ENCODE measurements at regions not wholly inside any gene's neighbourhood (a gene's known extent, or its start where the extent isn't known, plus 50 kb on each side); places are given as distances from the start of the nearest gene placed in this dataset.

- Histone ChIP-seq H3K36me3 (ENCODE audit: control insufficient read depth in 2 of 2, insufficient read depth in 2 of 2, low read length in 1 of 2) (no peaks in the 10 kb centered on the region), H3K4me2 (ENCODE audit: control insufficient read depth, insufficient read depth) (no peak overlapping the region), H3K27me3 (replicated peaks in 1 of 2; ENCODE audit: control insufficient read depth in 2 of 2, insufficient read depth in 2 of 2, low read length in 1 of 2) (no peaks in the 10 kb centered on the region), H3K4me1 (ENCODE audit: control insufficient read depth, insufficient read depth, low read length) (no peaks in the 10 kb centered on the region), H2AFZ (ENCODE audit: control insufficient read depth, low read depth, low read length) (no peak overlapping the region), H3K27ac (ENCODE audit: control insufficient read depth, insufficient read depth) (no peak overlapping the region), H3K9me3 (replicated peaks; ENCODE audit: control insufficient read depth, insufficient read depth, low read length) (no peaks in the 10 kb centered on the region), H3K4me3 (no peak overlapping the region), H3K79me2 (ENCODE audit: control insufficient read depth, insufficient read depth, low read length) (no peaks in the 10 kb centered on the region), H3K9ac (ENCODE audit: control insufficient read depth, insufficient read depth, low read length) (no peak overlapping the region), H4K20me1 (ENCODE audit: control insufficient read depth, insufficient read depth) (no peaks in the 10 kb centered on the region)
- SMC1A ChIA-PET (ENCODE audit: uncharacterized antibody, unreplicated experiment), result no interaction called here
- 0% methylated on average over 4 of the region's 4 CpGs for WGBS (ENCODE audit: insufficient coverage, insufficient replicate concordance, low lambda C conversion rate, missing lambda C conversion rate)
- FAIRE-seq, result no peak
- no peak for TF ChIP-seq TCF7 (IDR thresholded peaks at IDR 0.05; ENCODE audit: borderline replicate concordance)
- ATAC-seq, result no peak
- DNase-seq (ENCODE audit: low read depth, low spot score), result no peak
- CTCF ChIA-PET, result no interaction called here
- in situ Hi-C loops (cut with MboI), result no loop called here
- BruUV-seq (replicated peaks), result no TSS peak
- POLR2A ChIA-PET, result no interaction called here
- intact Hi-C loops (cut with micrococcal nuclease; ENCODE audit: unreplicated experiment), result no loop called here
- RAD21 ChIA-PET (ENCODE audit: unreplicated experiment), result no interaction called here
These were observed 258.9 kb upstream of the LDB2 start for GRCh38 chr4:17157304-17157703.

DNA sequence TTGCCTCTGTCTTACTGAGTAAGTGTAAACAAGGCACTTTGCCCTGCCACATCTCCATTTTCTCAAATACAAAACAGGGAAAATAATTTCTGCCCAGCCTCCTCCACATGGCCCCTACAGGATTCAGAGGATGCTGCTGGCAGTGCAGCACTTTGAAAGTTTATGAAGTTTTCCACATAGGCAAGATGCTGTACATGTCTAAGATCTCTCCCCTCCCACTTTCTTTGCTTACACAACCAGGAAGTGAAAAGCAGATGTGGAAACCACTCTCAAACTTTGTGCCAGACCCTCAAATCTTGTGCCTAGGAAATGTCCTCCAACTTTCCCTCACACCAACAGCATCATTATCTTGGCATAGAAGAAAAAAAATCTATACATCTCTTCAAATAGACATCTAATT lies 257.0 kb upstream of the LDB2 start:
- no peaks in the 10 kb centered on the region for H3K27me3 ChIP-seq (replicated peaks in 1 of 2; ENCODE audit: control insufficient read depth in 2 of 2, insufficient read depth in 2 of 2, low read length in 1 of 2)
- no peak overlapping the region for H3K9ac ChIP-seq (ENCODE audit: control insufficient read depth, insufficient read depth, low read length)
- RAD21 ChIA-PET (ENCODE audit: unreplicated experiment), result no interaction called here
- CTCF ChIA-PET, result interaction anchor here (1.6 kb wide), 1 partner anchor 34 kb away, joined by 4 read pairs; no protein-coding TSS in a partner anchor
- no peak overlapping the region for H2AFZ ChIP-seq (ENCODE audit: control insufficient read depth, low read depth, low read length)
- H3K4me2 ChIP-seq (ENCODE audit: control insufficient read depth, insufficient read depth), result no peak overlapping the region
- intact Hi-C loops (cut with micrococcal nuclease; ENCODE audit: unreplicated experiment), result no loop called here
- no peak for ATAC-seq
- SMC1A ChIA-PET (ENCODE audit: uncharacterized antibody, unreplicated experiment), result no interaction called here
- no peak overlapping the region for H3K27ac ChIP-seq (ENCODE audit: control insufficient read depth, insufficient read depth)
- no peaks in the 10 kb centered on the region for H4K20me1 ChIP-seq (ENCODE audit: control insufficient read depth, insufficient read depth)
- in situ Hi-C loops (cut with MboI), result no loop called here
- POLR2A ChIA-PET, result no interaction called here
- no peak for FAIRE-seq
- no peak overlapping the region for H3K4me3 ChIP-seq
- BruUV-seq (replicated peaks), result no TSS peak
- H3K4me1 ChIP-seq (ENCODE audit: control insufficient read depth, insufficient read depth, low read length), result no peaks in the 10 kb centered on the region
- DNase-seq (ENCODE audit: low read depth, low spot score), result no peak
- H3K36me3 ChIP-seq (ENCODE audit: control insufficient read depth in 2 of 2, insufficient read depth in 2 of 2, low read length in 1 of 2), result no peaks in the 10 kb centered on the region
- no peaks in the 10 kb centered on the region for H3K9me3 ChIP-seq (replicated peaks; ENCODE audit: control insufficient read depth, insufficient read depth, low read length)
- H3K79me2 ChIP-seq (ENCODE audit: control insufficient read depth, insufficient read depth, low read length), result no peaks in the 10 kb centered on the region
- no peak for TF ChIP-seq CREM (IDR thresholded peaks at IDR 0.05; ENCODE audit: low read depth)
- TF ChIP-seq ASH2L (IDR thresholded peaks at IDR 0.05; ENCODE audit: borderline replicate concordance, low read depth), result no peak
- TF ChIP-seq HDAC6 (IDR thresholded peaks at IDR 0.05; ENCODE audit: unreplicated experiment), result no peak
- no peak for TF ChIP-seq CHD2 (IDR thresholded peaks at IDR 0.05; ENCODE audit: borderline replicate concordance, low read depth, low read length)
- TF ChIP-seq E2F8 (IDR thresholded peaks at IDR 0.05; ENCODE audit: low read depth, partially characterized antibody), result no peak
- no peak for TF ChIP-seq POLR2AphosphoS2 (IDR thresholded peaks at IDR 0.05; ENCODE audit: low read depth, low read length)
- no peak for TF ChIP-seq NR2C1 (IDR thresholded peaks at IDR 0.05)
- TF ChIP-seq REST (IDR thresholded peaks at IDR 0.05; ENCODE audit: low read depth, low read length), result no peak
- no peak for TF ChIP-seq LARP7 (IDR thresholded peaks at IDR 0.05)
- TF ChIP-seq HSF1 (IDR thresholded peaks at IDR 0.05; ENCODE audit: low read depth, low read length), result no peak
- TF ChIP-seq NFYB (IDR thresholded peaks at IDR 0.05; ENCODE audit: insufficient read depth, low read depth, low read length), result no peak
